GM23338 (cell line): ENCODE measurements at regions not wholly inside any gene's neighbourhood (a gene's known extent, or its start where the extent isn't known, plus 50 kb on each side); places are given as distances from the start of the nearest gene placed in this dataset.
A peak's percentile ranks its signal among the peaks of the same experiment; 100 is the strongest.

Source experiments
- ATAC-seq: fragments of 200-7000 bp; cut with Tn5 transposase; 3 replicates; pipeline ENCODE4 v1.9.1; 2020
- DNase-seq: peaks from one replicate; pipeline ENCODE4 v3.0.0-alpha.2; 2015; ENCODE audit warnings: low spot score
- H2AFZ ChIP-seq: fragments of 200-600 bp; sonication (generic); 2 replicates; pipeline ENCODE4 v1.8.0; 2016; ENCODE audit warnings: antibody characterized with exemption, mild to moderate bottlenecking, moderate library complexity
- H3F3A ChIP-seq: fragments of 200-600 bp; sonication (generic); replicated peaks from 2 replicates; pipeline ENCODE4 v1.8.0; 2017; ENCODE audit warnings: antibody characterized with exemption, mixed run types, low read depth
- H3K27ac ChIP-seq: fragments of 200-600 bp; sonication (generic); 2 replicates; pipeline ENCODE4 v1.6.1; 2016; ENCODE audit warnings: low read depth
- H3K27me3 ChIP-seq: fragments of 200-600 bp; sonication (generic); 2 replicates; pipeline ENCODE4 v1.8.0; 2016; ENCODE audit warnings: mild to moderate bottlenecking, mixed run types, moderate library complexity; ENCODE audit not compliant: insufficient read depth
- H3K36me3 ChIP-seq: fragments of 200-600 bp; sonication (generic); 2 replicates; pipeline ENCODE4 v1.8.0; 2016; ENCODE audit warnings: mild to moderate bottlenecking; ENCODE audit not compliant: insufficient read depth
- H3K4me1 ChIP-seq: fragments of 200-600 bp; sonication (generic); 2 replicates; pipeline ENCODE4 v1.8.0; 2016; ENCODE audit warnings: mild to moderate bottlenecking, moderate library complexity; ENCODE audit not compliant: insufficient read depth
- H3K4me2 ChIP-seq: fragments of 200-600 bp; sonication (generic); 2 replicates; pipeline ENCODE4 v1.7.1; 2017; ENCODE audit warnings: mixed run types
- H3K4me3 ChIP-seq: fragments of 200-600 bp; sonication (generic); 2 replicates; pipeline ENCODE4 v1.6.1; 2016; ENCODE audit warnings: mixed run types
- H3K79me2 ChIP-seq: fragments of 200-600 bp; sonication (generic); replicated peaks from 2 replicates; pipeline ENCODE4 v1.8.0; 2017; ENCODE audit warnings: mild to moderate bottlenecking; ENCODE audit not compliant: insufficient read depth
- H3K9me2 ChIP-seq: fragments of 200-600 bp; sonication (generic); 2 replicates; pipeline ENCODE4 v1.8.0; 2017; ENCODE audit not compliant: insufficient read depth
- H4K20me1 ChIP-seq: fragments of 200-600 bp; sonication (generic); replicated peaks from 2 replicates; pipeline ENCODE4 v1.8.0; 2017; ENCODE audit warnings: mild to moderate bottlenecking; ENCODE audit not compliant: insufficient read depth
- H3K27ac Mint-ChIP-seq: 2 replicates; pipeline ENCODE4 v1.8.0; 2020; ENCODE audit warnings: inconsistent platforms, mild to moderate bottlenecking, moderate library complexity, mixed read lengths
- H3K27me3 Mint-ChIP-seq: 3 replicates; pipeline ENCODE4 v1.8.0; 2022; ENCODE audit warnings: low read depth, mild to moderate bottlenecking, moderate library complexity, mixed read lengths, inconsistent platforms; ENCODE audit not compliant: insufficient read depth, poor library complexity
- H3K36me3 Mint-ChIP-seq: 3 replicates; pipeline ENCODE4 v1.8.0; 2021; ENCODE audit warnings: low read depth, mild to moderate bottlenecking, inconsistent platforms, moderate library complexity, mixed read lengths
- H3K4me1 Mint-ChIP-seq: 3 replicates; pipeline ENCODE4 v1.8.0; 2020; ENCODE audit warnings: mild to moderate bottlenecking, inconsistent platforms, mixed read lengths
- H3K4me3 Mint-ChIP-seq: 3 replicates; pipeline ENCODE4 v1.8.0; 2021; ENCODE audit warnings: moderate library complexity, mild to moderate bottlenecking, inconsistent platforms, mixed read lengths
- H3K9me3 Mint-ChIP-seq: 3 replicates; pipeline ENCODE4 v1.8.0; 2020; ENCODE audit warnings: moderate library complexity, mild to moderate bottlenecking, inconsistent platforms, mixed read lengths
- CREB1 ChIP-seq: fragments of 250-450 bp; sonication (Bioruptor Pico); IDR thresholded peaks from 2 replicates; pipeline ENCODE4 v1.5.0; 2020; ENCODE audit warnings: low read depth, mild to moderate bottlenecking, moderate library complexity
- ETS1 ChIP-seq: IDR thresholded peaks from 2 replicates; pipeline ENCODE4 v1.6.1; 2016; ENCODE audit warnings: antibody characterized with exemption
- EZH2 ChIP-seq: fragments of 200-600 bp; sonication (generic); IDR thresholded peaks from one replicate; pipeline ENCODE4 v1.8.0; 2017; ENCODE audit warnings: antibody characterized with exemption, mild to moderate bottlenecking, low read depth; ENCODE audit not compliant: unreplicated experiment
- EZH2phosphoT487 ChIP-seq: fragments of 200-600 bp; sonication (generic); IDR thresholded peaks from one replicate; pipeline ENCODE4 v1.8.1; 2018; ENCODE audit warnings: antibody characterized with exemption; ENCODE audit not compliant: unreplicated experiment
- JUNB ChIP-seq: IDR thresholded peaks from one replicate; pipeline ENCODE4 v1.6.1; 2016; ENCODE audit warnings: antibody characterized with exemption; ENCODE audit not compliant: unreplicated experiment
- NANOG ChIP-seq: IDR thresholded peaks from 2 replicates; pipeline ENCODE4 v1.6.1; 2016; ENCODE audit warnings: antibody characterized with exemption, borderline replicate concordance
- POLR2AphosphoS5 ChIP-seq: IDR thresholded peaks from 2 replicates; pipeline ENCODE4 v1.6.1; 2016; ENCODE audit warnings: antibody characterized with exemption, low read depth
- STAT1 ChIP-seq: IDR thresholded peaks from one replicate; pipeline ENCODE4 v1.6.1; 2016; ENCODE audit warnings: antibody characterized with exemption; ENCODE audit not compliant: unreplicated experiment
- ZNF114 ChIP-seq: fragments of 250-450 bp; sonication (Bioruptor Pico); IDR thresholded peaks from 2 replicates; pipeline ENCODE4 v1.5.0; 2020; ENCODE audit warnings: mild to moderate bottlenecking, moderate library complexity
- TF ChIP-seq, protein P1 (sequence below): fragments of 250-450 bp; sonication (Bioruptor Pico); IDR thresholded peaks from 2 replicates; pipeline ENCODE4 v1.5.0; 2020; ENCODE audit warnings: mild to moderate bottlenecking, moderate library complexity

- TF ChIP-seq STAT1 (no peak), ZNF114 (CRISPR knock-in tag) (no peak), JUNB (no peak), ETS1 (no peak), NANOG (no peak), CREB1 (no peak), EZH2 (no peak)
- no peaks in the 10 kb centered on the region for H3K36me3 Mint-ChIP-seq
- H3K9me3 Mint-ChIP-seq = 0 out of 3 replicates have a peak, but pooled peaks cover 3% of the 10 kb centered on the region
- no peaks in the 10 kb centered on the region for H3F3A ChIP-seq
- H3K79me2 ChIP-seq = no peaks in the 10 kb centered on the region
- no peak overlapping the region; the same call in 1 of the 2 replicates for H3K27ac Mint-ChIP-seq
- no peaks in the 10 kb centered on the region for H3K27me3 ChIP-seq
- H3K4me3 ChIP-seq = no peak overlapping the region
- H3K4me1 ChIP-seq = no peaks in the 10 kb centered on the region
- no peaks in the 10 kb centered on the region for H3K27me3 Mint-ChIP-seq
- no peaks in the 10 kb centered on the region for H3K4me1 Mint-ChIP-seq
- no peak overlapping the region for H3K4me3 Mint-ChIP-seq
- peak overlapping the region; percentile 59; the same call in 1 of the 2 replicates for H2AFZ ChIP-seq
- H3K36me3 ChIP-seq = no peaks in the 10 kb centered on the region
- no peaks in the 10 kb centered on the region for H4K20me1 ChIP-seq
- DNase-seq (no peak), ATAC-seq (no peak)
- no peak overlapping the region for H3K4me2 ChIP-seq
- no peaks in the 10 kb centered on the region for H3K9me2 ChIP-seq
- no peak overlapping the region for H3K27ac ChIP-seq
Measured at GRCh38 chr4:188701952-188702351, 562.7 kb downstream of the TRIML1 start.

DNA sequence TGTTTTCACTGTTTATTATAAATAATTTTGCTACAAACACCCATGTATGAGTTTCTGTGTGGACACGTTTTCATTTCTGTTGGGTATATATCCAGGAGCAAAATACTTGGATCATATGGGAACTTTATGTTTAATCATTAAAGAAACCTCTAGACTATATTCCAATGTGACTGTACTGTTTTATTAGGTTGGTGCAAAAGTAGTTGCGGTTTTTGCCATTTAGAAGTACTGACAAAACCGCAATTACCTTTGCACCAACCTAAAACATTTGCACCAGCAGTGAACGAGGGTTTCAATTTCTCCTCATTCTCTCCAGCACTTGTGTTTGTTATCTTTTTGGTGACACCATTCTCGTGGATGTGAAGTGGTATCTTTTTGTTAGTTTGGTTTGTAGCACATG is 565.0 kb downstream of the TRIML1 start:
- Histone ChIP-seq H3K36me3 (no peaks in the 10 kb centered on the region), H3K79me2 (no peaks in the 10 kb centered on the region), H3K9me2 (no peaks in the 10 kb centered on the region), H3K27me3 (no peaks in the 10 kb centered on the region), H3K4me2 (no peak overlapping the region), H3K4me1 (no peaks in the 10 kb centered on the region), H3F3A (no peaks in the 10 kb centered on the region), H4K20me1 (no peaks in the 10 kb centered on the region), H2AFZ (no peak overlapping the region), H3K27ac (no peak overlapping the region), H3K4me3 (no peak overlapping the region)
- no peak for TF ChIP-seq ZNF114 (CRISPR knock-in tag)
- H3K4me3 Mint-ChIP-seq = no peak overlapping the region
- no peaks in the 10 kb centered on the region for H3K36me3 Mint-ChIP-seq
- H3K27me3 Mint-ChIP-seq = peaks cover 1% of the 10 kb centered on the region
- no peak overlapping the region for H3K27ac Mint-ChIP-seq
- H3K4me1 Mint-ChIP-seq = no peaks in the 10 kb centered on the region
- H3K9me3 Mint-ChIP-seq = 0 out of 3 replicates have a peak, but pooled peaks cover 3% of the 10 kb centered on the region
- DNase-seq = no peak
- ATAC-seq = no peak

DNA sequence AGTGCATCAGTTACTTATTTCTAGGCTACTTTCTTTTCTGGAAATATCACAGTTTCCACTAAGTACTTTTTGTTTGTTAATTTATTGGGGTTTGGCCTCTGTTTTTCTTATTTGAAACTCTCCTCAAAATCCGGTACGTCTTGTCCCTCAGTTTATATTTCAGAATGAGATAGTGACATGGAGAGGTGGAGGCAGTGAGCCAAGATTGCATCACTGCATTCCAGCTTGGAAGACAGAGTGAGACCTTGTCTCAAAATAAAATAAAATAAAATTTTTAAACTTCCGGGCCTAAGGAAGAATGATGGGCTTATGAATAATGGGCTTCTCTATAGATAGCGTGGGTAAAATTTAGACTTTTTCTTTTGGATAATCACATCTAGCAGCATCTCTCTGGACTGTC is 567.8 kb downstream of the TRIML1 start:
- no peak overlapping the region for H2AFZ ChIP-seq
- no peak overlapping the region for H3K4me3 Mint-ChIP-seq
- no peaks in the 10 kb centered on the region for H3F3A ChIP-seq
- no peaks in the 10 kb centered on the region for H3K79me2 ChIP-seq
- peaks cover 1% of the 10 kb centered on the region for H3K27me3 Mint-ChIP-seq
- H3K4me3 ChIP-seq = no peak overlapping the region
- H3K27ac Mint-ChIP-seq = no peak overlapping the region
- H3K36me3 ChIP-seq = no peaks in the 10 kb centered on the region
- no peak overlapping the region for H3K4me2 ChIP-seq
- H3K9me3 Mint-ChIP-seq = 0 out of 3 replicates have a peak, but pooled peaks cover 3% of the 10 kb centered on the region
- no peaks in the 10 kb centered on the region for H3K4me1 Mint-ChIP-seq
- no peak overlapping the region for H3K27ac ChIP-seq
- H4K20me1 ChIP-seq = no peaks in the 10 kb centered on the region
- no peaks in the 10 kb centered on the region for H3K9me2 ChIP-seq
- no peaks in the 10 kb centered on the region for H3K4me1 ChIP-seq
- H3K36me3 Mint-ChIP-seq = no peaks in the 10 kb centered on the region
- DNase-seq (no peak), ATAC-seq (no peak)
- H3K27me3 ChIP-seq = no peaks in the 10 kb centered on the region
- no peak for TF ChIP-seq ZNF114 (CRISPR knock-in tag)
- no peak for TF ChIP-seq POLR2AphosphoS5
- TF ChIP-seq EZH2phosphoT487 = no peak
- TF ChIP-seq, protein P1, sequence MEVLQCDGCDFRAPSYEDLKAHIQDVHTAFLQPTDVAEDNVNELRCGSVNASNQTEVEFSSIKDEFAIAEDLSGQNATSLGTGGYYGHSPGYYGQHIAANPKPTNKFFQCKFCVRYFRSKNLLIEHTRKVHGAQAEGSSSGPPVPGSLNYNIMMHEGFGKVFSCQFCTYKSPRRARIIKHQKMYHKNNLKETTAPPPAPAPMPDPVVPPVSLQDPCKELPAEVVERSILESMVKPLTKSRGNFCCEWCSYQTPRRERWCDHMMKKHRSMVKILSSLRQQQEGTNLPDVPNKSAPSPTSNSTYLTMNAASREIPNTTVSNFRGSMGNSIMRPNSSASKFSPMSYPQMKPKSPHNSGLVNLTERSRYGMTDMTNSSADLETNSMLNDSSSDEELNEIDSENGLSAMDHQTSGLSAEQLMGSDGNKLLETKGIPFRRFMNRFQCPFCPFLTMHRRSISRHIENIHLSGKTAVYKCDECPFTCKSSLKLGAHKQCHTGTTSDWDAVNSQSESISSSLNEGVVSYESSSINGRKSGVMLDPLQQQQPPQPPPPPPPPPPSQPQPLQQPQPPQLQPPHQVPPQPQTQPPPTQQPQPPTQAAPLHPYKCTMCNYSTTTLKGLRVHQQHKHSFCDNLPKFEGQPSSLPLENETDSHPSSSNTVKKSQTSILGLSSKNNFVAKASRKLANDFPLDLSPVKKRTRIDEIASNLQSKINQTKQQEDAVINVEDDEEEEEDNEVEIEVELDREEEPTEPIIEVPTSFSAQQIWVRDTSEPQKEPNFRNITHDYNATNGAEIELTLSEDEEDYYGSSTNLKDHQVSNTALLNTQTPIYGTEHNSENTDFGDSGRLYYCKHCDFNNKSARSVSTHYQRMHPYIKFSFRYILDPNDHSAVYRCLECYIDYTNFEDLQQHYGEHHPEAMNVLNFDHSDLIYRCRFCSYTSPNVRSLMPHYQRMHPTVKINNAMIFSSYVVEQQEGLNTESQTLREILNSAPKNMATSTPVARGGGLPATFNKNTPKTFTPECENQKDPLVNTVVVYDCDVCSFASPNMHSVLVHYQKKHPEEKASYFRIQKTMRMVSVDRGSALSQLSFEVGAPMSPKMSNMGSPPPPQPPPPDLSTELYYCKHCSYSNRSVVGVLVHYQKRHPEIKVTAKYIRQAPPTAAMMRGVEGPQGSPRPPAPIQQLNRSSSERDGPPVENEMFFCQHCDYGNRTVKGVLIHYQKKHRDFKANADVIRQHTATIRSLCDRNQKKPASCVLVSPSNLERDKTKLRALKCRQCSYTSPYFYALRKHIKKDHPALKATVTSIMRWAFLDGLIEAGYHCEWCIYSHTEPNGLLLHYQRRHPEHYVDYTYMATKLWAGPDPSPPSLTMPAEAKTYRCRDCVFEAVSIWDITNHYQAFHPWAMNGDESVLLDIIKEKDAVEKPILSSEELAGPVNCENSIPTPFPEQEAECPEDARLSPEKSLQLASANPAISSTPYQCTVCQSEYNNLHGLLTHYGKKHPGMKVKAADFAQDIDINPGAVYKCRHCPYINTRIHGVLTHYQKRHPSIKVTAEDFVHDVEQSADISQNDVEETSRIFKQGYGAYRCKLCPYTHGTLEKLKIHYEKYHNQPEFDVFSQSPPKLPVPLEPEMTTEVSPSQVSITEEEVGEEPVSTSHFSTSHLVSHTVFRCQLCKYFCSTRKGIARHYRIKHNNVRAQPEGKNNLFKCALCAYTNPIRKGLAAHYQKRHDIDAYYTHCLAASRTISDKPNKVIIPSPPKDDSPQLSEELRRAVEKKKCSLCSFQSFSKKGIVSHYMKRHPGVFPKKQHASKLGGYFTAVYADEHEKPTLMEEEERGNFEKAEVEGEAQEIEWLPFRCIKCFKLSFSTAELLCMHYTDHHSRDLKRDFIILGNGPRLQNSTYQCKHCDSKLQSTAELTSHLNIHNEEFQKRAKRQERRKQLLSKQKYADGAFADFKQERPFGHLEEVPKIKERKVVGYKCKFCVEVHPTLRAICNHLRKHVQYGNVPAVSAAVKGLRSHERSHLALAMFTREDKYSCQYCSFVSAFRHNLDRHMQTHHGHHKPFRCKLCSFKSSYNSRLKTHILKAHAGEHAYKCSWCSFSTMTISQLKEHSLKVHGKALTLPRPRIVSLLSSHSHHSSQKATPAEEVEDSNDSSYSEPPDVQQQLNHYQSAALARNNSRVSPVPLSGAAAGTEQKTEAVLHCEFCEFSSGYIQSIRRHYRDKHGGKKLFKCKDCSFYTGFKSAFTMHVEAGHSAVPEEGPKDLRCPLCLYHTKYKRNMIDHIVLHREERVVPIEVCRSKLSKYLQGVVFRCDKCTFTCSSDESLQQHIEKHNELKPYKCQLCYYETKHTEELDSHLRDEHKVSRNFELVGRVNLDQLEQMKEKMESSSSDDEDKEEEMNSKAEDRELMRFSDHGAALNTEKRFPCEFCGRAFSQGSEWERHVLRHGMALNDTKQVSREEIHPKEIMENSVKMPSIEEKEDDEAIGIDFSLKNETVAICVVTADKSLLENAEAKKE (CRISPR knock-in tag) = no peak
- no peak for TF ChIP-seq CREB1
